PC-3 (cell line): ENCODE measurements at regions not wholly inside any gene's neighbourhood (a gene's known extent, or its start where the extent isn't known, plus 50 kb on each side); places are given as distances from the start of the nearest gene placed in this dataset.
"Not testable (repeated sequence)": the region's sequence is repeated elsewhere in the genome, so short reads cannot be mapped to it uniquely, and the experiment has no call there.

Source experiments
- ATAC-seq: fragments of 200-7000 bp; cut with Tn5 transposase; 2 replicates; pipeline ENCODE4 v1.9.1; 2020; ENCODE audit warnings: mild to moderate bottlenecking, moderate library complexity
- BruUV-seq: library from RNA; stranded (reverse); fragments of 400-500 nt; replicated peaks from 2 replicates; lab custom pipeline; 2021; lab: Mats Ljungman, UMichigan
- CTCF ChIA-PET: fragments of 300-600 bp; sonication (Branson Sonifier 250); formaldehyde crosslinking; loops from one replicate; lab custom pipeline; 2022; ENCODE audit warnings: antibody characterized with exemption; lab: Charles Lee
- POLR2A ChIA-PET: fragments of 300-600 bp; sonication (Branson Sonifier 250); formaldehyde crosslinking; loops from one replicate; lab custom pipeline; 2022; ENCODE audit warnings: antibody characterized with exemption; ENCODE audit not compliant: unreplicated experiment; lab: Charles Lee
- DNase-seq: peaks from one replicate; pipeline ENCODE4 v3.0.0-alpha.2; 2015
- H2AFZ ChIP-seq: fragments of 300-600 bp; sonication (generic); 2 replicates; pipeline ENCODE4 v1.6.0; 2016; ENCODE audit warnings: antibody characterized with exemption, low read length
- H3F3A ChIP-seq: fragments of 300-600 bp; sonication (generic); one replicate; pipeline ENCODE4 v1.6.0; 2017; ENCODE audit warnings: antibody characterized with exemption, low read length, control low read depth, mild to moderate bottlenecking; ENCODE audit not compliant: unreplicated experiment
- H3K27ac ChIP-seq: fragments of 300-600 bp; sonication (generic); 2 replicates; pipeline ENCODE4 v1.5.1; 2016; ENCODE audit warnings: mild to moderate bottlenecking, low read length
- H3K27me3 ChIP-seq: fragments of 300-600 bp; sonication (generic); 2 replicates; pipeline ENCODE4 v1.6.1; 2016; ENCODE audit warnings: low read length, mixed read lengths
- H3K36me3 ChIP-seq: fragments of 300-600 bp; sonication (generic); 2 replicates; pipeline ENCODE4 v1.6.1; 2016; ENCODE audit warnings: low read depth, mixed run types, low read length, mixed read lengths
- H3K4me1 ChIP-seq: fragments of 300-600 bp; sonication (generic); 2 replicates; pipeline ENCODE4 v1.5.1; 2016; ENCODE audit warnings: low read length; ENCODE audit not compliant: insufficient read depth
- H3K4me2 ChIP-seq: fragments of 300-600 bp; sonication (generic); 2 replicates; pipeline ENCODE4 v1.6.0; 2016; ENCODE audit warnings: low read length
- H3K4me3 ChIP-seq: fragments of 300-600 bp; sonication (generic); 2 replicates; pipeline ENCODE4 v1.5.1; 2016; ENCODE audit warnings: mild to moderate bottlenecking, low read length, mixed read lengths
- H3K79me2 ChIP-seq: fragments of 300-600 bp; sonication (generic); 2 replicates; pipeline ENCODE4 v1.6.1; 2017; ENCODE audit warnings: low read length, mixed read lengths
- H3K9ac ChIP-seq: fragments of 300-600 bp; sonication (generic); 2 replicates; pipeline ENCODE4 v1.6.0; 2016; ENCODE audit warnings: mild to moderate bottlenecking, low read length
- H3K9me2 ChIP-seq: fragments of 300-600 bp; sonication (generic); replicated peaks from 2 replicates; pipeline ENCODE4 v1.6.1; 2016; ENCODE audit warnings: mixed run types, low read length, mixed read lengths
- H3K9me3 ChIP-seq: fragments of 300-600 bp; sonication (generic); 2 replicates; pipeline ENCODE4 v1.6.1; 2016; ENCODE audit warnings: low read length, mixed read lengths
- H4K20me1 ChIP-seq: fragments of 300-600 bp; sonication (generic); 2 replicates; pipeline ENCODE4 v1.6.1; 2016; ENCODE audit warnings: low read length, mixed read lengths
- CTCF ChIP-seq: fragments of 300-600 bp; sonication (generic); conservative IDR thresholded peaks from 2 replicates; pipeline ENCODE4 v1.5.1; 2017; ENCODE audit warnings: antibody characterized with exemption, low read depth, mild to moderate bottlenecking, low read length
- EZH2 ChIP-seq: fragments of 300-600 bp; sonication (generic); IDR thresholded peaks from one replicate; pipeline ENCODE4 v1.6.1; 2017; ENCODE audit warnings: antibody characterized with exemption, mild to moderate bottlenecking, low read length; ENCODE audit not compliant: unreplicated experiment
- EZH2phosphoT487 ChIP-seq: fragments of 300-600 bp; sonication (generic); IDR thresholded peaks from 2 replicates; pipeline ENCODE4 v1.6.1; 2018; ENCODE audit warnings: mild to moderate bottlenecking, antibody characterized with exemption, low read length, borderline replicate concordance
- intact Hi-C: fragments of 100-400 bp; cut with micrococcal nuclease; formaldehyde crosslinking; loops from 2 replicates; pipeline ENCODE4 v1.9.0; 2023

DNA sequence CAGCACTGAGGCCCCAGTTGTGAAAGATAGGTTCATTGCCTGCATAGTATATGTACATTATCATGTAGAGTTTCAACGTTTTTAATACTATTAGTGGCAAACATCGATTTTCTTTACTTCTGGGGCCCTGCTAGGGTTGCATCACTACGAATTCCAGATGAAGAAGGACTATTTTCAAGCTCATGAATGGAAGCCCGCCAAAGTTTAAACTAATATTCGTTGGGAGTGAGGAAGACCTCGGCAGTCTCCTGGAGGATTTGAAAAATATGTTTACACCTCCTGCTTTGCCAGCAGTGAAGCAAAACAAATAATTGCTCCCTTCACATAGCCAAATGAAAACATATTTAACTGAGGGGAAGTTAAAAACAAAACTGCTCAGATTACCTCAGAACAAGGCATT, 672.9 kb upstream of the NOVA1 start:
- ATAC-seq (no peak), DNase-seq (no peak)
- intact Hi-C loops, result no loop called here
- Histone ChIP-seq H3K9ac (no peak overlapping the region), H3K27ac (no peak overlapping the region), H3K79me2 (no peaks in the 10 kb centered on the region), H3F3A (no peaks in the 10 kb centered on the region), H3K4me2 (no peak overlapping the region), H3K9me2 (no peaks in the 10 kb centered on the region), H3K36me3 (no peaks in the 10 kb centered on the region), H3K4me1 (no peaks in the 10 kb centered on the region), H2AFZ (no peak overlapping the region), H3K4me3 (no peak overlapping the region), H3K9me3 (no peaks in the 10 kb centered on the region), H3K27me3 (no peaks in the 10 kb centered on the region), H4K20me1 (no peaks in the 10 kb centered on the region)
- BruUV-seq, result no TSS peak
- CTCF ChIA-PET, result no interaction called here
- POLR2A ChIA-PET, result no interaction called here
- TF ChIP-seq EZH2phosphoT487, result no peak
- no peak for TF ChIP-seq EZH2
- no peak for TF ChIP-seq CTCF

GRCh38 chr14:27278341-27278740, 680.5 kb upstream of the NOVA1 start:
- H2AFZ ChIP-seq, result no peak overlapping the region
- no peak overlapping the region for H3K27ac ChIP-seq
- no peaks in the 10 kb centered on the region for H4K20me1 ChIP-seq
- no peaks in the 10 kb centered on the region for H3F3A ChIP-seq
- H3K79me2 ChIP-seq, result no peaks in the 10 kb centered on the region
- TF ChIP-seq CTCF (no peak), EZH2 (no peak), EZH2phosphoT487 (no peak)
- POLR2A ChIA-PET, result no interaction called here
- H3K4me2 ChIP-seq, result no peak overlapping the region
- CTCF ChIA-PET, result no interaction called here
- intact Hi-C loops, result no loop called here
- ATAC-seq (no peak), DNase-seq (no peak)
- H3K9ac ChIP-seq, result no peak overlapping the region
- H3K4me1 ChIP-seq, result no peaks in the 10 kb centered on the region
- no peaks in the 10 kb centered on the region for H3K27me3 ChIP-seq
- no TSS peak for BruUV-seq
- H3K9me2 ChIP-seq, result no peaks in the 10 kb centered on the region
- no peaks in the 10 kb centered on the region for H3K36me3 ChIP-seq
- no peak overlapping the region for H3K4me3 ChIP-seq
- no peaks in the 10 kb centered on the region; the same call in 1 of the 2 replicates for H3K9me3 ChIP-seq

GRCh38 chr14:27305441-27305945, 707.7 kb upstream of the NOVA1 start:
- no peak for TF ChIP-seq EZH2phosphoT487
- no peak for TF ChIP-seq EZH2
- TF ChIP-seq CTCF, result no peak
- H3K79me2 ChIP-seq, result no peaks in the 10 kb centered on the region
- no peaks in the 10 kb centered on the region for H4K20me1 ChIP-seq
- H3F3A ChIP-seq, result no peaks in the 10 kb centered on the region
- H3K4me1 ChIP-seq, result no peaks in the 10 kb centered on the region
- no peak overlapping the region for H3K27ac ChIP-seq
- H3K9me3 ChIP-seq, result peaks cover 3% of the 10 kb centered on the region; the same call in 1 of the 2 replicates
- ChIA-PET POLR2A (interaction anchor here (0.6 kb wide), 1 partner anchor 21 kb away, joined by 3 read pairs; no protein-coding TSS in a partner anchor), CTCF (interaction anchor here (0.5 kb wide), 1 partner anchor 1450 kb away, joined by 3 read pairs; no protein-coding TSS in a partner anchor)
- H3K36me3 ChIP-seq, result no peaks in the 10 kb centered on the region
- BruUV-seq, result no TSS peak
- ATAC-seq (no peak), DNase-seq (no peak)
- intact Hi-C loops, result no loop called here
- H3K4me2 ChIP-seq, result no peak overlapping the region
- H3K9ac ChIP-seq, result no peak overlapping the region
- no peak overlapping the region for H2AFZ ChIP-seq
- no peaks in the 10 kb centered on the region for H3K9me2 ChIP-seq
- no peak overlapping the region for H3K4me3 ChIP-seq
- H3K27me3 ChIP-seq, result no peaks in the 10 kb centered on the region

GRCh38 chr14:27312730-27313129, 714.9 kb upstream of the NOVA1 start:
- H3K36me3 ChIP-seq, DNase-seq, intact Hi-C loops, H3K4me2 ChIP-seq, H3K79me2 ChIP-seq, BruUV-seq, H3K27me3 ChIP-seq, H3K9me3 ChIP-seq, ATAC-seq, H4K20me1 ChIP-seq, H3K27ac ChIP-seq, H3K9ac ChIP-seq, H2AFZ ChIP-seq, CTCF ChIA-PET, H3F3A ChIP-seq, H3K9me2 ChIP-seq, H3K4me1 ChIP-seq, POLR2A ChIA-PET, H3K4me3 ChIP-seq: not testable (repeated sequence)
